Vagina (tissue), 2 donors: ENCODE measurements at regions not wholly inside any gene's neighbourhood (a gene's known extent, or its start where the extent isn't known, plus 50 kb on each side); places are given as distances from the start of the nearest gene placed in this dataset.

Experiments used
- DNase-seq, 2 donors: peaks; one replicate each; pipeline ENCODE4 v3.0.0-alpha.2; 2017; ENCODE audit errors: extremely low spot score in 2 of 2
- H3K27ac ChIP-seq: fragments of 200-600 bp; sonication (generic); one replicate; pipeline ENCODE4 v1.5.1; 2019
- H3K27me3 ChIP-seq: fragments of 200-600 bp; sonication (generic); one replicate; pipeline ENCODE4 v1.5.1; 2019
- H3K36me3 ChIP-seq, 2 donors: fragments of 200-600 bp; sonication (generic); one replicate each; pipeline ENCODE4 v1.5.1; 2017 to 2019
- H3K4me1 ChIP-seq: fragments of 200-600 bp; sonication (generic); one replicate; pipeline ENCODE4 v1.5.1; 2019
- H3K4me3 ChIP-seq, 2 donors: fragments of 200-600 bp; sonication (generic); 1 replicate in 1 of 2; 2 replicates in 1 of 2; pipeline ENCODE4 v1.5.1; 2016 to 2019
- H3K9me3 ChIP-seq: fragments of 200-600 bp; sonication (generic); one replicate; pipeline ENCODE4 v1.5.1; 2019
- CTCF ChIP-seq, 3 experiments: fragments of 450-650 bp in 2 of 3; fragments of 200-600 bp in 1 of 3; sonication (generic) in 1 of 3; IDR thresholded peaks; one replicate each; pipeline ENCODE4 v1.5.1; 2017 to 2019; ENCODE audit warnings: antibody characterized with exemption in 3 of 3, mild to moderate bottlenecking in 2 of 3, moderate library complexity in 2 of 3
- POLR2A ChIP-seq, 2 donors: fragments of 450-650 bp; IDR thresholded peaks; one replicate each; pipeline ENCODE4 v1.6.1; 2017; ENCODE audit warnings: antibody characterized with exemption in 2 of 2, mild to moderate bottlenecking in 2 of 2, moderate library complexity in 2 of 2
- POLR2AphosphoS5 ChIP-seq, 2 donors: sonication (generic); formaldehyde crosslinking; IDR thresholded peaks; one replicate each; pipeline ENCODE4 v1.9.0; 2017; ENCODE audit warnings: antibody characterized with exemption in 2 of 2, mild to moderate bottlenecking in 2 of 2, low read depth in 1 of 2; ENCODE audit not compliant: insufficient read depth in 1 of 2
- intact Hi-C: fragments of 100-400 bp; cut with DNase I; formaldehyde crosslinking; loops from one replicate; pipeline ENCODE4 v1.15.1; 2023

- no peak for DNase-seq
- no peaks in the 10 kb centered on the region for H3K27me3 ChIP-seq
- no peaks in the 10 kb centered on the region for H3K9me3 ChIP-seq
- no peak for TF ChIP-seq POLR2AphosphoS5 (IDR thresholded peaks at IDR 0.05; ENCODE audit: insufficient read depth in 1 of 2, low read depth in 1 of 2)
- no peak for TF ChIP-seq POLR2A (IDR thresholded peaks at IDR 0.05)
- TF ChIP-seq CTCF (IDR thresholded peaks at IDR 0.05), result no peak
- no peak overlapping the region for H3K27ac ChIP-seq
- intact Hi-C loops, result no loop called here
- H3K4me1 ChIP-seq, result no peaks in the 10 kb centered on the region
- H3K36me3 ChIP-seq, result no peaks in the 10 kb centered on the region
- H3K4me3 ChIP-seq, result no peak overlapping the region
Observed at GRCh38 chr6:76694795-76695194, 622.3 kb upstream of the IMPG1 start.

- H3K4me3 ChIP-seq, result no peak overlapping the region
- no peaks in the 10 kb centered on the region for H3K9me3 ChIP-seq
- no peaks in the 10 kb centered on the region for H3K36me3 ChIP-seq
- no peak overlapping the region for H3K27ac ChIP-seq
- DNase-seq, result no peak
- TF ChIP-seq POLR2A (IDR thresholded peaks at IDR 0.05), result no peak
- TF ChIP-seq CTCF (IDR thresholded peaks at IDR 0.05), result no peak
- TF ChIP-seq POLR2AphosphoS5 (IDR thresholded peaks at IDR 0.05; ENCODE audit: insufficient read depth in 1 of 2, low read depth in 1 of 2), result no peak
- H3K4me1 ChIP-seq, result no peaks in the 10 kb centered on the region
- intact Hi-C loops, result no loop called here
- H3K27me3 ChIP-seq, result no peaks in the 10 kb centered on the region
Observed at GRCh38 chr6:76684875-76685274, 612.4 kb upstream of the IMPG1 start.

GRCh38 chr6:76683985-76684384 is 611.5 kb upstream of the IMPG1 start:
- no peak for TF ChIP-seq CTCF (IDR thresholded peaks at IDR 0.05)
- TF ChIP-seq POLR2AphosphoS5 (IDR thresholded peaks at IDR 0.05; ENCODE audit: insufficient read depth in 1 of 2, low read depth in 1 of 2), result no peak
- no peak for TF ChIP-seq POLR2A (IDR thresholded peaks at IDR 0.05)
- no peaks in the 10 kb centered on the region for H3K27me3 ChIP-seq
- H3K4me1 ChIP-seq, result no peaks in the 10 kb centered on the region
- no peak for DNase-seq
- no peaks in the 10 kb centered on the region for H3K36me3 ChIP-seq
- H3K27ac ChIP-seq, result no peak overlapping the region
- no peaks in the 10 kb centered on the region for H3K9me3 ChIP-seq
- intact Hi-C loops, result no loop called here
- H3K4me3 ChIP-seq, result no peak overlapping the region

GRCh38 chr6:76682842-76683241 is 610.4 kb upstream of the IMPG1 start:
- DNase-seq, result no peak
- no peak for TF ChIP-seq POLR2AphosphoS5 (IDR thresholded peaks at IDR 0.05; ENCODE audit: insufficient read depth in 1 of 2, low read depth in 1 of 2)
- TF ChIP-seq POLR2A (IDR thresholded peaks at IDR 0.05), result no peak
- TF ChIP-seq CTCF (IDR thresholded peaks at IDR 0.05), result no peak
- intact Hi-C loops, result no loop called here

GRCh38 chr6:76681781-76682180 is 609.3 kb upstream of the IMPG1 start:
- TF ChIP-seq CTCF (IDR thresholded peaks at IDR 0.05) (no peak), POLR2AphosphoS5 (IDR thresholded peaks at IDR 0.05; ENCODE audit: insufficient read depth in 1 of 2, low read depth in 1 of 2) (no peak), POLR2A (IDR thresholded peaks at IDR 0.05) (no peak)
- intact Hi-C loops, result no loop called here
- no peak for DNase-seq

More at GRCh38 chr6:76682842-76683241, 610.4 kb upstream of the IMPG1 start:
- H3K4me3 ChIP-seq, result no peak overlapping the region
- H3K27me3 ChIP-seq, result no peaks in the 10 kb centered on the region
- no peak overlapping the region for H3K27ac ChIP-seq
- no peaks in the 10 kb centered on the region for H3K36me3 ChIP-seq
- H3K9me3 ChIP-seq, result no peaks in the 10 kb centered on the region
- H3K4me1 ChIP-seq, result no peaks in the 10 kb centered on the region

More at GRCh38 chr6:76681781-76682180, 609.3 kb upstream of the IMPG1 start:
- H3K36me3 ChIP-seq, result no peaks in the 10 kb centered on the region
- H3K27me3 ChIP-seq, result no peaks in the 10 kb centered on the region
- no peaks in the 10 kb centered on the region for H3K4me1 ChIP-seq
- H3K4me3 ChIP-seq, result no peak overlapping the region
- H3K27ac ChIP-seq, result no peak overlapping the region
- H3K9me3 ChIP-seq, result no peaks in the 10 kb centered on the region
